Neural cell (in vitro differentiated cells): ENCODE measurements at regions not wholly inside any gene's neighbourhood (a gene's known extent, or its start where the extent isn't known, plus 50 kb on each side); places are given as distances from the start of the nearest gene placed in this dataset.

Experiments used
- H2AFZ ChIP-seq: fragments of 200-600, 300-800 bp; sonication (generic), shearing (Covaris generic); 2 replicates; pipeline ENCODE4 v1.6.0; 2014; ENCODE audit warnings: low read depth, mild to moderate bottlenecking, antibody characterized with exemption, low read length, moderate library complexity
- H3F3A ChIP-seq: fragments of 200-600 bp; shearing (Covaris generic); 2 replicates; pipeline ENCODE4 v1.6.1; 2016; ENCODE audit warnings: mild to moderate bottlenecking, moderate library complexity, mixed read lengths, antibody characterized with exemption, low read length; ENCODE audit not compliant: insufficient read depth, poor library complexity, severe bottlenecking
- H3K27ac ChIP-seq: fragments of 200-600, 300-800 bp; sonication (generic), shearing (Covaris generic); 2 replicates; pipeline ENCODE4 v1.5.1; 2014; ENCODE audit warnings: mild to moderate bottlenecking, low read length, moderate library complexity
- H3K27me3 ChIP-seq: fragments of 300-800, 200-600 bp; sonication (generic), shearing (Covaris generic); 2 replicates; pipeline ENCODE4 v1.6.0; 2014; ENCODE audit warnings: mild to moderate bottlenecking, low read depth, low read length, moderate library complexity; ENCODE audit not compliant: insufficient read depth
- H3K36me3 ChIP-seq: fragments of 300-800, 200-600 bp; sonication (generic), shearing (Covaris generic); 2 replicates; pipeline ENCODE4 v1.5.1; 2014; ENCODE audit warnings: mild to moderate bottlenecking, antibody characterized with exemption, low read length, moderate library complexity; ENCODE audit not compliant: insufficient read depth
- H3K4me2 ChIP-seq: fragments of 300-800, 200-600 bp; sonication (generic), shearing (Covaris generic); 2 replicates; pipeline ENCODE4 v1.6.0; 2014; ENCODE audit warnings: mild to moderate bottlenecking, low read length
- H3K4me3 ChIP-seq: fragments of 300-800, 200-600 bp; sonication (generic), shearing (Covaris generic); 2 replicates; pipeline ENCODE4 v1.5.1; 2014; ENCODE audit warnings: mild to moderate bottlenecking, low read length, moderate library complexity
- H3K79me2 ChIP-seq: fragments of 200-600 bp; shearing (Covaris generic); replicated peaks from 2 replicates; pipeline ENCODE4 v1.6.0; 2014; ENCODE audit warnings: mild to moderate bottlenecking, low read length, moderate library complexity; ENCODE audit not compliant: insufficient read depth
- H3K9ac ChIP-seq: fragments of 300-800, 200-600 bp; sonication (generic), shearing (Covaris generic); 2 replicates; pipeline ENCODE4 v1.6.1; 2016; ENCODE audit warnings: mild to moderate bottlenecking, low read length, mixed read lengths
- H3K9me2 ChIP-seq: fragments of 200-600 bp; shearing (Covaris generic); 2 replicates; pipeline ENCODE4 v1.6.1; 2016; ENCODE audit warnings: mild to moderate bottlenecking, low read length, mixed read lengths; ENCODE audit not compliant: insufficient read depth
- H3K9me3 ChIP-seq: fragments of 200-600, 300-800 bp; sonication (generic), shearing (Covaris generic); 2 replicates; pipeline ENCODE4 v1.6.1; 2016; ENCODE audit warnings: mild to moderate bottlenecking, mixed run types, low read length, moderate library complexity, mixed read lengths
- H4K20me1 ChIP-seq: fragments of 200-600 bp; shearing (Covaris generic); 2 replicates; pipeline ENCODE4 v1.6.1; 2016; ENCODE audit warnings: mild to moderate bottlenecking, mixed run types; ENCODE audit not compliant: insufficient read depth
- EP300 ChIP-seq: fragments of 450-650 bp; conservative IDR thresholded peaks from 2 replicates; pipeline ENCODE4 v1.6.1; 2014; ENCODE audit warnings: antibody characterized with exemption, mild to moderate bottlenecking, moderate library complexity; ENCODE audit not compliant: poor library complexity, severe bottlenecking
- EZH2 ChIP-seq: fragments of 200-600, 300-800 bp; shearing (Covaris generic), sonication (generic); IDR thresholded peaks from 2 replicates; pipeline ENCODE4 v1.6.1; 2014; ENCODE audit warnings: antibody characterized with exemption, low read length, borderline replicate concordance, mild to moderate bottlenecking; ENCODE audit not compliant: insufficient read depth, poor library complexity, severe bottlenecking
- MXI1 ChIP-seq: fragments of 450-650 bp; conservative IDR thresholded peaks from 2 replicates; pipeline ENCODE4 v1.6.1; 2014; ENCODE audit warnings: antibody characterized with exemption, mild to moderate bottlenecking; ENCODE audit not compliant: poor library complexity, severe bottlenecking
- POLR2AphosphoS5 ChIP-seq: IDR thresholded peaks from 2 replicates; pipeline ENCODE4 v1.6.1; 2012
- RAD21 ChIP-seq: fragments of 450-650 bp; conservative IDR thresholded peaks from 2 replicates; pipeline ENCODE4 v1.6.1; 2014; ENCODE audit warnings: antibody characterized with exemption, mild to moderate bottlenecking, moderate library complexity
- SMC3 ChIP-seq: fragments of 450-650 bp; conservative IDR thresholded peaks from 2 replicates; pipeline ENCODE4 v1.6.1; 2014; ENCODE audit warnings: antibody characterized with exemption, mild to moderate bottlenecking, moderate library complexity; ENCODE audit not compliant: poor library complexity
- TAF1 ChIP-seq: IDR thresholded peaks from 2 replicates; pipeline ENCODE4 v1.6.1; 2012; ENCODE audit warnings: low read depth
- TF ChIP-seq, protein P1 (sequence below): IDR thresholded peaks from 2 replicates; pipeline ENCODE4 v1.6.1; 2012; ENCODE audit warnings: borderline replicate concordance
- TF ChIP-seq, protein P2 (sequence below): fragments of 450-650 bp; IDR thresholded peaks from 2 replicates; pipeline ENCODE4 v1.5.1; 2014; ENCODE audit warnings: antibody characterized with exemption, mild to moderate bottlenecking, moderate library complexity; ENCODE audit not compliant: poor library complexity, severe bottlenecking

DNA sequence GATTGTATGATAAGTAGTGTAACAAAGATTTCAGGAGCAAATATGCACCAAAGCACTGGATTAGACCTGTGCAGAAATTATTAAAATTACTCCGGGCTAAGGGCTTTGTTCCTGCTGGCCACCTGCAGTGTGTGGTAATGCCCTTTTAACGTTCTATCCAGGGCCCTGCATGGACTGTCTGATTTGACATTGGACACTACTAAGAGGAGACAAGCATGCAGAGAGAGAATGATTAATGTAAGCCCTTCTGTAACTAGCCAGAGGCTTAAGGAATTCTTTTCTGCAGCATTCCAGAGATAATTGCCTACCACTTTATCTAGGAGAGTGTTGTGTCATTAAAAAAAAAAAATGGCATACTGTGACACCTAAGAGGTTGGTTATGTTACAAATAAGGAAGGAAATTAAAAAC is 117.0 kb downstream of the PCDH7 start:
- Histone ChIP-seq H3K36me3 (no peaks in the 10 kb centered on the region), H3K9ac (peak overlapping the region; percentile 6), H3K27me3 (no peaks in the 10 kb centered on the region), H3K79me2 (no peaks in the 10 kb centered on the region), H4K20me1 (no peaks in the 10 kb centered on the region), H2AFZ (no peak overlapping the region), H3K9me3 (no peaks in the 10 kb centered on the region), H3K9me2 (no peaks in the 10 kb centered on the region), H3K4me3 (peak overlapping the region; percentile 1), H3K4me2 (no peak overlapping the region), H3F3A (no peaks in the 10 kb centered on the region), H3K27ac (peak overlapping the region; percentile 66)
- TF ChIP-seq POLR2AphosphoS5, result peak; percentile 18
- no peak for TF ChIP-seq MXI1
- no peak for TF ChIP-seq RAD21
- peak; percentile 39 for TF ChIP-seq EP300

DNA sequence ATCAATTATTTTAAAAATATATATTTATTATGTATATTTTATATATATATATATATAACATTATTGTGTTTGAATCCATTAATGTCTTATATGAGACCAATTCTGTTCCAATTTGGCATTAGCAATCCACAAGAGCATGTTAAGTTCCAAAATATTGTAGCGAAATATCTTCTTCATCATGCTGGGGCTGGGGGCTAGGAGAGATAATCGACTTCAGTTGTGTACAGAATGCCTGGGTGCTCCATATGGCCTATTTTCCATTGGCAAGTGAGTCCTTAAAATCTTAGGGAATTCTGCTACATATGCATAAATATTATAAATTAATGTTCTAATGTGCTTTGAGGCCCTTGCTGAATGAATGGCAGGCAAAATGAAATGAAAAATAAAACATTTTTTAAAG is 117.7 kb downstream of the PCDH7 start:
- Histone ChIP-seq H3K27ac (peak overlapping the region; percentile 32), H3K27me3 (no peaks in the 10 kb centered on the region), H3K36me3 (no peaks in the 10 kb centered on the region), H3K4me2 (no peak overlapping the region), H4K20me1 (no peaks in the 10 kb centered on the region), H3F3A (no peaks in the 10 kb centered on the region), H3K4me3 (no peak overlapping the region), H3K9me2 (no peaks in the 10 kb centered on the region), H3K9ac (no peak overlapping the region), H2AFZ (no peak overlapping the region), H3K79me2 (no peaks in the 10 kb centered on the region), H3K9me3 (no peaks in the 10 kb centered on the region)
- TF ChIP-seq TAF1 (no peak), POLR2AphosphoS5 (no peak), EZH2 (no peak), EP300 (no peak), MXI1 (no peak), SMC3 (no peak), RAD21 (no peak)
- TF ChIP-seq, protein P1, sequence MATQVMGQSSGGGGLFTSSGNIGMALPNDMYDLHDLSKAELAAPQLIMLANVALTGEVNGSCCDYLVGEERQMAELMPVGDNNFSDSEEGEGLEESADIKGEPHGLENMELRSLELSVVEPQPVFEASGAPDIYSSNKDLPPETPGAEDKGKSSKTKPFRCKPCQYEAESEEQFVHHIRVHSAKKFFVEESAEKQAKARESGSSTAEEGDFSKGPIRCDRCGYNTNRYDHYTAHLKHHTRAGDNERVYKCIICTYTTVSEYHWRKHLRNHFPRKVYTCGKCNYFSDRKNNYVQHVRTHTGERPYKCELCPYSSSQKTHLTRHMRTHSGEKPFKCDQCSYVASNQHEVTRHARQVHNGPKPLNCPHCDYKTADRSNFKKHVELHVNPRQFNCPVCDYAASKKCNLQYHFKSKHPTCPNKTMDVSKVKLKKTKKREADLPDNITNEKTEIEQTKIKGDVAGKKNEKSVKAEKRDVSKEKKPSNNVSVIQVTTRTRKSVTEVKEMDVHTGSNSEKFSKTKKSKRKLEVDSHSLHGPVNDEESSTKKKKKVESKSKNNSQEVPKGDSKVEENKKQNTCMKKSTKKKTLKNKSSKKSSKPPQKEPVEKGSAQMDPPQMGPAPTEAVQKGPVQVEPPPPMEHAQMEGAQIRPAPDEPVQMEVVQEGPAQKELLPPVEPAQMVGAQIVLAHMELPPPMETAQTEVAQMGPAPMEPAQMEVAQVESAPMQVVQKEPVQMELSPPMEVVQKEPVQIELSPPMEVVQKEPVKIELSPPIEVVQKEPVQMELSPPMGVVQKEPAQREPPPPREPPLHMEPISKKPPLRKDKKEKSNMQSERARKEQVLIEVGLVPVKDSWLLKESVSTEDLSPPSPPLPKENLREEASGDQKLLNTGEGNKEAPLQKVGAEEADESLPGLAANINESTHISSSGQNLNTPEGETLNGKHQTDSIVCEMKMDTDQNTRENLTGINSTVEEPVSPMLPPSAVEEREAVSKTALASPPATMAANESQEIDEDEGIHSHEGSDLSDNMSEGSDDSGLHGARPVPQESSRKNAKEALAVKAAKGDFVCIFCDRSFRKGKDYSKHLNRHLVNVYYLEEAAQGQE, result no peak
- TF ChIP-seq, protein P2, sequence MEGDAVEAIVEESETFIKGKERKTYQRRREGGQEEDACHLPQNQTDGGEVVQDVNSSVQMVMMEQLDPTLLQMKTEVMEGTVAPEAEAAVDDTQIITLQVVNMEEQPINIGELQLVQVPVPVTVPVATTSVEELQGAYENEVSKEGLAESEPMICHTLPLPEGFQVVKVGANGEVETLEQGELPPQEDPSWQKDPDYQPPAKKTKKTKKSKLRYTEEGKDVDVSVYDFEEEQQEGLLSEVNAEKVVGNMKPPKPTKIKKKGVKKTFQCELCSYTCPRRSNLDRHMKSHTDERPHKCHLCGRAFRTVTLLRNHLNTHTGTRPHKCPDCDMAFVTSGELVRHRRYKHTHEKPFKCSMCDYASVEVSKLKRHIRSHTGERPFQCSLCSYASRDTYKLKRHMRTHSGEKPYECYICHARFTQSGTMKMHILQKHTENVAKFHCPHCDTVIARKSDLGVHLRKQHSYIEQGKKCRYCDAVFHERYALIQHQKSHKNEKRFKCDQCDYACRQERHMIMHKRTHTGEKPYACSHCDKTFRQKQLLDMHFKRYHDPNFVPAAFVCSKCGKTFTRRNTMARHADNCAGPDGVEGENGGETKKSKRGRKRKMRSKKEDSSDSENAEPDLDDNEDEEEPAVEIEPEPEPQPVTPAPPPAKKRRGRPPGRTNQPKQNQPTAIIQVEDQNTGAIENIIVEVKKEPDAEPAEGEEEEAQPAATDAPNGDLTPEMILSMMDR, result no peak

DNA sequence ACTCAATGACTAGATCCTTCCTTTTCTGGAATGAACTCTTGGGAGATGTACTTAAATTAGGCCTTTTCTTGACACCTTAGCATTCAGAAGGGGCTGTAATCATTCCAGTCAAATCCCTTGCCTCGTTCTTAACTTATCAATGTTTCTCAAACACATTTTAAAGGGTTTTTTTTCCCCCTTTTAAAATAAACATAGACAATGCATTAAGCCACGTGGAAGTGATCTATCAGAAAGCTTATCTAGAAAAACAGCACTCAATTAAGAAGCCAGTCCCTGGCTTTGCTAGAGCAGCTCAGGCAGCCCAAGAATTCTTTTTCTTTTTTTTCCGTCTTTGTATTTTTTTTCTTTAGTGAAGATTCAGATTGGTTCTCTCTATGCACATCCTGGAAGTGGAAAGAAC is 118.2 kb downstream of the PCDH7 start:
- Histone ChIP-seq H3K9me3 (no peaks in the 10 kb centered on the region), H4K20me1 (no peaks in the 10 kb centered on the region), H3K36me3 (no peaks in the 10 kb centered on the region), H3K4me2 (no peak overlapping the region), H3K9me2 (no peaks in the 10 kb centered on the region), H2AFZ (no peak overlapping the region), H3K4me3 (no peak overlapping the region), H3K27ac (peak overlapping the region; percentile 32), H3K9ac (no peak overlapping the region), H3K79me2 (no peaks in the 10 kb centered on the region), H3K27me3 (no peaks in the 10 kb centered on the region), H3F3A (no peaks in the 10 kb centered on the region)
- TF ChIP-seq, protein P2, result no peak
- TF ChIP-seq POLR2AphosphoS5 (no peak), RAD21 (no peak), EZH2 (no peak), SMC3 (no peak), TAF1 (no peak), EP300 (no peak), MXI1 (no peak)
- TF ChIP-seq, protein P1, result no peak
